Activated CD4-positive, alpha-beta T cell treated with anti-CD3 and anti-CD28 coated beads, Interleukin-2, amount 50 U/mL, for 16 hours (primary cell): ENCODE measurements at regions not wholly inside any gene's neighbourhood (a gene's known extent, or its start where the extent isn't known, plus 50 kb on each side); places are given as distances from the start of the nearest gene placed in this dataset.
A peak's percentile ranks its signal among the peaks of the same experiment; 100 is the strongest.

ENCODE experiments used
- DNase-seq: peaks from one replicate; pipeline ENCODE4 v3.0.0-alpha.2; 2020

- DNase-seq = no peak
These were observed 136.3 kb upstream of the SMAD1 start for GRCh38 chr4:145345401-145345800.

- no peak for DNase-seq
These were observed 140.3 kb upstream of the SMAD1 start for GRCh38 chr4:145341381-145341780.

GRCh38 chr4:145340071-145340675 lies 141.5 kb upstream of the SMAD1 start:
- DNase-seq = no peak

GRCh38 chr4:145339075-145339725 lies 142.5 kb upstream of the SMAD1 start:
- no peak for DNase-seq

- DNase-seq = no peak
These were observed 143.1 kb upstream of the SMAD1 start for GRCh38 chr4:145338568-145338967.

GRCh38 chr4:145337391-145337790 lies 144.3 kb upstream of the SMAD1 start:
- no peak for DNase-seq

- no peak for DNase-seq
These were observed 147.9 kb upstream of the SMAD1 start for GRCh38 chr4:145333786-145334185.

- DNase-seq = no peak
These were observed 146.1 kb upstream of the OTUD4 start for GRCh38 chr4:145326491-145326890.

GRCh38 chr4:145324161-145324560 lies 143.8 kb upstream of the OTUD4 start:
- DNase-seq = no peak

- no peak for DNase-seq
These were observed 139.9 kb upstream of the OTUD4 start for GRCh38 chr4:145320294-145320693.

GRCh38 chr4:145319751-145320150 lies 139.4 kb upstream of the OTUD4 start:
- no peak for DNase-seq

- no peak for DNase-seq
These were observed 136.6 kb upstream of the OTUD4 start for GRCh38 chr4:145316897-145317574.

- no peak for DNase-seq
These were observed 135.4 kb upstream of the OTUD4 start for GRCh38 chr4:145315811-145316225.

- DNase-seq = no peak
These were observed 128.2 kb upstream of the OTUD4 start for GRCh38 chr4:145308598-145308997.

- DNase-seq = peak; percentile 18
These were observed 127.5 kb upstream of the OTUD4 start for GRCh38 chr4:145307763-145308430.

GRCh38 chr4:145307120-145307519 lies 126.7 kb upstream of the OTUD4 start:
- no peak for DNase-seq

- no peak for DNase-seq
These were observed 122.3 kb upstream of the OTUD4 start for GRCh38 chr4:145302725-145303124.

GRCh38 chr4:145301386-145302080 lies 121.1 kb upstream of the OTUD4 start:
- no peak for DNase-seq

- DNase-seq = peak; percentile 56
These were observed 119.1 kb upstream of the OTUD4 start for GRCh38 chr4:145299380-145300076.

- no peak for DNase-seq
These were observed 118.5 kb upstream of the OTUD4 start for GRCh38 chr4:145298885-145299284.

- no peak for DNase-seq
These were observed 117.2 kb upstream of the OTUD4 start for GRCh38 chr4:145297556-145297955.

GRCh38 chr4:145295547-145295946 lies 115.2 kb upstream of the OTUD4 start:
- DNase-seq = no peak

- no peak for DNase-seq
These were observed 114.7 kb upstream of the OTUD4 start for GRCh38 chr4:145295122-145295521.
